ENCODE measurements at regions not wholly inside any gene's neighbourhood (a gene's known extent, or its start where the extent isn't known, plus 50 kb on each side); places are given as distances from the start of the nearest gene placed in this dataset.

GRCh38 chr12:23399402-23399933 is 550.0 kb downstream of the SOX5 start:
- CTCF ChIA-PET (ENCODE audit: unreplicated experiment): no interaction called here
- H3K27ac ChIP-seq (ENCODE audit: low read depth, low read length, poor library complexity, severe bottlenecking): no peak overlapping the region
- H3K36me3 ChIP-seq (ENCODE audit: insufficient read depth, low read length): no peaks in the 10 kb centered on the region
- H3K4me2 ChIP-seq (ENCODE audit: low read length): no peak overlapping the region
- no peak overlapping the region for H3K4me3 ChIP-seq (ENCODE audit: low read depth, low read length, poor library complexity, severe bottlenecking)
- POLR2A ChIA-PET: interaction anchor here (0.7 kb wide), 1 partner anchor 59 kb away, joined by 3 read pairs; no protein-coding TSS in a partner anchor
- intact Hi-C loops (cut with micrococcal nuclease; ENCODE audit: unreplicated experiment): no loop called here
- BruUV-seq (replicated peaks): no TSS peak
- H4K20me1 ChIP-seq (ENCODE audit: insufficient read depth, low read length): no peaks in the 10 kb centered on the region
- H3K9me3 ChIP-seq (ENCODE audit: low read length): no peaks in the 10 kb centered on the region
- no peak for DNase-seq (ENCODE audit: low spot score)
- no peak for TF ChIP-seq CTCF (conservative IDR thresholded peaks at IDR 0.05; ENCODE audit: low read length)
- TF ChIP-seq EZH2phosphoT487 (IDR thresholded peaks at IDR 0.05; ENCODE audit: borderline replicate concordance, low read depth, low read length): no peak
- H3K9me2 ChIP-seq (ENCODE audit: insufficient read depth, low read length): no peaks in the 10 kb centered on the region
- no peak overlapping the region for H2AFZ ChIP-seq (ENCODE audit: low read length)
- no peaks in the 10 kb centered on the region for H3K79me2 ChIP-seq (ENCODE audit: insufficient read depth, low read depth, low read length)
- H3K4me1 ChIP-seq (ENCODE audit: insufficient read depth, low read length, poor library complexity, severe bottlenecking): no peaks in the 10 kb centered on the region

- no peak overlapping the region for H2AFZ ChIP-seq (ENCODE audit: low read length)
- POLR2A ChIA-PET: interaction anchor here (0.7 kb wide), 1 partner anchor 106 kb away, joined by 3 read pairs; no protein-coding TSS in a partner anchor
These were observed 534.3 kb downstream of the SOX5 start for GRCh38 chr12:23415180-23415579.

More at GRCh38 chr12:23415180-23415579, 534.3 kb downstream of the SOX5 start:
- CTCF ChIA-PET (ENCODE audit: unreplicated experiment): no interaction called here
- DNase-seq (ENCODE audit: low spot score): no peak
- Histone ChIP-seq H3K4me1 (ENCODE audit: insufficient read depth, low read length, poor library complexity, severe bottlenecking) (no peaks in the 10 kb centered on the region), H3K27ac (ENCODE audit: low read depth, low read length, poor library complexity, severe bottlenecking) (no peak overlapping the region), H3K36me3 (ENCODE audit: insufficient read depth, low read length) (no peaks in the 10 kb centered on the region), H3K4me3 (ENCODE audit: low read depth, low read length, poor library complexity, severe bottlenecking) (no peak overlapping the region), H3K4me2 (ENCODE audit: low read length) (no peak overlapping the region), H3K9me2 (ENCODE audit: insufficient read depth, low read length) (no peaks in the 10 kb centered on the region), H3K9me3 (ENCODE audit: low read length) (no peaks in the 10 kb centered on the region), H4K20me1 (ENCODE audit: insufficient read depth, low read length) (no peaks in the 10 kb centered on the region), H3K79me2 (ENCODE audit: insufficient read depth, low read depth, low read length) (no peaks in the 10 kb centered on the region)
- intact Hi-C loops (cut with micrococcal nuclease; ENCODE audit: unreplicated experiment): no loop called here
- BruUV-seq (replicated peaks): no TSS peak
- TF ChIP-seq CTCF (conservative IDR thresholded peaks at IDR 0.05; ENCODE audit: low read length) (no peak), EZH2phosphoT487 (IDR thresholded peaks at IDR 0.05; ENCODE audit: borderline replicate concordance, low read depth, low read length) (no peak)
